GM21723 (cell line): ENCODE measurements at regions not wholly inside any gene's neighbourhood (a gene's known extent, or its start where the extent isn't known, plus 50 kb on each side); places are given as distances from the start of the nearest gene placed in this dataset.

ENCODE experiments used
- ATAC-seq: cut with Tn5 transposase; IDR thresholded peaks from one replicate; pipeline ENCODE4 v1.9.1; 2021; ENCODE audit warnings: mild to moderate bottlenecking, moderate library complexity; ENCODE audit not compliant: unreplicated experiment

- no peak for ATAC-seq
Measured at GRCh38 chr9:36462245-36462644, 62.2 kb upstream of the RNF38 start.

DNA sequence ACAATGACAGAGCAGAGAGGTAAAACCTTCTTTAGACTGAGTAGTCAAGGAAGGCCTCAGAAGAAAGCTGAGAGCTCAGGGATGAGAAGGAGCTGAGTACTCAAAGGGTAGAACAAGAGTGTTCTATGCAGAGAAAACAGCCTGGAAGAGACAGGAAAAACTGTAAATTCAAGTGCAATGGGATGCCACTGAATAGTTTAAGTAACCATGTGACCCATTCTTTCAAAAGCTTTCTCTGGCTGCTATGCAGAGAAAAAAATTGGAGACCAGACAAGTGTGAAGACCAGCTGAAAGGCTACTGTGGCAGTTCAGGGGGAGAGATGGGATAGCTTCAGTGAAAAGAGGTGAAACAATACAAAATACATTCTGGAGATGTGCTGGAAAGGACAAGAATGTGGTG, 61.3 kb upstream of the RNF38 start:
- no peak for ATAC-seq

DNA sequence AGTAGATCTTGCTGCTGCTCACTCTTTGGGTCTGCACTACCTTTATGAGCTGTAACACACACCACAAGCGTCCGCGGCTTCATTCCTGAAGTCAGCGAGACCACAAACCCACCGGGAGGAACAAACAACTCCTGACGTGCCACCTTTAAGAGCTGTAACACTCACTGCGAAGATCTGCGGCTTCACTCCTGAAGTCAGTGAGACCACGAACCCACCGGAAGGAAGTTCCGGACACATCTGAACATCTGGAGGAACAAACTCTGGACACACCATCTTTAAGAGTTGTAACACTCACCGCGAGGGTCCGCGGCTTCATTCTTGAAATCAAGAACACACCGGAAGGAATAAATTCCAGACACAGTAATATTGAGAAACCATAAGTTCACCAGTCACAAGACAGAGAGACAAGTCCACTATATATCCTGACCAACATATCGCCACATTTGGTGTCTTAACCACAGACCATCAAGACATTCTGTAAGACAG, 58.4 kb upstream of the RNF38 start:
- ATAC-seq, result peak; percentile 66

- peak; percentile 7 for ATAC-seq
Measured at GRCh38 chr9:36457836-36458429, 57.9 kb upstream of the RNF38 start.

GRCh38 chr9:36456480-36457065, 56.5 kb upstream of the RNF38 start:
- ATAC-seq, result no peak

- no peak for ATAC-seq
Measured at GRCh38 chr9:36451949-36452348, 51.9 kb upstream of the RNF38 start.

DNA sequence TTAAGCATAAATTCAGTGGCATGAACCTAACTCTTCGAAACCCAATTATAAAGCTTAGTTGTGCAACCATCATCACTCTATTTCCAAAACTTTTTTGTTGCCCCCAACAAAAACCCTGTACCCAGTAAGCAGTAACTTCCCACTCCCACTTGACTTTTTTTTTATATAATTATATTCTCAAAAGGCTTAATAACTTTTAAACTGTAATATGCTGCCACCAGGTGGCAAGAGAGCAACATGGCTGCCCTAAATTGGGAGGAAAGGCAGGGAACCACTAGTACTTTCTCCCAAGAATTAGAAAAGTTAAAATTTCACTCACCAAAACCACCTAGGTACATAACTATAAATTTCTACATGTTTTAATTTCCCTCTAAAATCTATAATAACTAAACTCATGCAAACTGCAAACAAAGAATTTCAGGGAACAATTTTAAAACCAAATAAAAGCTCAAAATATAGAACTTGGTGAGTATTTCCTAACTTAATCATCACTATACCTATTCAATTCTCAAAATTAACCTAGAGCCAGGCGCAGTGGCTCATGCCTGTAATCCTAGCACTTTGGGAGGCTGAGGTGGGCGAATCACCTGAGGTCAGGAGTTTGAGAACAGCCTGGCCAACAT, 50.2 kb upstream of the RNF38 start:
- ATAC-seq, result no peak
